SU-DHL-6 (cell line): ENCODE measurements at regions not wholly inside any gene's neighbourhood (a gene's known extent, or its start where the extent isn't known, plus 50 kb on each side); places are given as distances from the start of the nearest gene placed in this dataset.

Source experiments
- CTCF ChIP-seq: fragments of 200-600 bp; sonication (generic); IDR thresholded peaks from one replicate; pipeline ENCODE4 v1.5.1; 2017; ENCODE audit warnings: antibody characterized with exemption, mild to moderate bottlenecking, low read length, moderate library complexity; ENCODE audit not compliant: insufficient read depth, poor library complexity, severe bottlenecking
- EZH2phosphoT487 ChIP-seq: fragments of 200-600 bp; sonication (generic), shearing (Covaris generic); conservative IDR thresholded peaks from 2 replicates; pipeline ENCODE4 v1.6.1; 2018; ENCODE audit warnings: mild to moderate bottlenecking, antibody characterized with exemption, low read length, moderate library complexity, mixed read lengths

- TF ChIP-seq CTCF (no peak), EZH2phosphoT487 (no peak)
Measured at GRCh38 chrX:136975684-136976470, 57.9 kb downstream of the GPR101 start.
